ENCODE measurements at regions not wholly inside any gene's neighbourhood (a gene's known extent, or its start where the extent isn't known, plus 50 kb on each side); places are given as distances from the start of the nearest gene placed in this dataset.

- no peak for TF ChIP-seq CTCF (IDR thresholded peaks at IDR 0.05)
- no peak for TF ChIP-seq EP300 (IDR thresholded peaks at IDR 0.05)
- no peak for TF ChIP-seq POLR2AphosphoS5 (IDR thresholded peaks at IDR 0.05)
- no peak for TF ChIP-seq POLR2A (IDR thresholded peaks at IDR 0.05)
Measured at GRCh38 chr9:108043585-108043984, 554.0 kb upstream of the KLF4 start.
